Small intestine (tissue), 7 donors: ENCODE measurements at regions not wholly inside any gene's neighbourhood (a gene's known extent, or its start where the extent isn't known, plus 50 kb on each side); places are given as distances from the start of the nearest gene placed in this dataset.
A peak's percentile ranks its signal among the peaks of the same experiment; 100 is the strongest.

ENCODE experiments used
- DNase-seq, 2 donors: peaks; one replicate each; pipeline versions ENCODE4 v3.0.0 to v3.0.0-alpha.2; 2013
- FAIRE-seq: peaks from 2 replicates; lab custom pipeline; 2012; peaks lifted over from hg19 to GRCh38; lab: Jason Lieb, UNC
- H3K27ac ChIP-seq, 3 donors: one replicate each; pipeline ENCODE4 v1.5.1; 2013; ENCODE audit warnings: low read length in 2 of 3, mild to moderate bottlenecking in 2 of 3, control low read depth in 1 of 3, inconsistent platforms in 1 of 3, low read depth in 1 of 3, moderate library complexity in 1 of 3
- H3K27me3 ChIP-seq, 3 donors: one replicate each; pipeline ENCODE4 v1.6.1; 2013; ENCODE audit warnings: low read length in 3 of 3, inconsistent platforms in 1 of 3; ENCODE audit not compliant: control insufficient read depth in 3 of 3, insufficient read depth in 3 of 3
- H3K36me3 ChIP-seq, 3 donors: one replicate each; pipeline ENCODE4 v1.6.1; 2013; ENCODE audit warnings: low read length in 3 of 3, inconsistent platforms in 1 of 3, low read depth in 1 of 3, mild to moderate bottlenecking in 1 of 3, moderate library complexity in 1 of 3; ENCODE audit not compliant: control insufficient read depth in 3 of 3, insufficient read depth in 2 of 3
- H3K4me1 ChIP-seq, 3 donors: one replicate each; pipeline ENCODE4 v1.6.1; 2013; ENCODE audit warnings: low read length in 2 of 3, inconsistent platforms in 1 of 3, low read depth in 1 of 3, mild to moderate bottlenecking in 1 of 3, moderate library complexity in 1 of 3; ENCODE audit not compliant: control insufficient read depth in 3 of 3, insufficient read depth in 2 of 3
- H3K4me3 ChIP-seq, 3 donors: one replicate each; pipeline ENCODE4 v1.5.1; 2013; ENCODE audit warnings: low read length in 3 of 3, control low read depth in 1 of 3, inconsistent platforms in 1 of 3, low read depth in 1 of 3, mild to moderate bottlenecking in 1 of 3, moderate library complexity in 1 of 3
- H3K9me3 ChIP-seq, 2 donors: one replicate each; pipeline ENCODE4 v1.6.1; 2013; ENCODE audit warnings: low read depth in 1 of 2, low read length in 1 of 2; ENCODE audit not compliant: control insufficient read depth in 2 of 2, insufficient read depth in 1 of 2
- WGBS, 3 donors: extraction: QIAGEN DNeasy Blood & Tissue Kit; methylation state at CpG; one replicate each; pipeline ENCODE4 v1.1.7; 2013; 5-methylcytosine and 5-hydroxymethylcytosine counted together
- donor health status: healthy with polysubstance abuse.
- donor health status: control.
- donor health status: control.
- donor health status: Bipolar disorder and iron deficiency.
- donor health status: healthy.

DNA sequence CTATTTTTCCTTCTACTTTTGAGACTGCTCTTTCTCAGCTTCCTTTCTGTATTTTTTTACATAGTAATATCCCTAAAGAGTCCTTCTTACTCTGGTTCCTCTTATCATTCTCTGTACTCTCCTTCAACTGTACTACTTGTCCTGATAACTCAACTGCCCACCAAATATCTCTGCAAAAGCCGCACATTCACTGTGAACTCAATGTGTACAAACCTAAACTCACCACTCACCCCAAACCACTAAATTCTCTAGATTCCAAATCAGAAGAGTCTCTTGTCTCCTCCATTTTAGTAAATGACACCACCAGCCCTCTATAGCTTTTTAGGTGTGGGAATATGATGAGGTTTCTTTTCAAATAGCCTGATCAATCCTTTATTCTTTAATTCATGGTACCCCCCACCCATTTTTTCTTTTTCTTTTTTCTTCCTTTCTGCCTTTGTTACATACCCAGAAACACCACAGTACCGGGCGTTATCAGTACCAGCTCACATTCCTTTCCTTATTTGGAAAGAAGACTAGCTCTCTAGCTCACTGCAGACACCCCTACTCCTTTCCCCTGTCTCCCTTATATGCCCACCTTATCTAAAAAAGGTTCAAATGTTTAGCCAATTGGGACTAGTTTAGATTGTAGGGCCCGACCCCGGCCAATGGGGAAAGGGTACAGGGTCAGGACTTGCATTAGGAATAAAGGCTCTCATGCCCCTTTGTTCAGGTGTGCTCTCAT lies 63.1 kb upstream of the RANBP6 start:
- Histone ChIP-seq H3K27ac (no peak overlapping the region), H3K4me1 (peaks cover 0 to 2% (median 0%) of the 10 kb centered on the region in 3 donors), H3K9me3 (no peaks in the 10 kb centered on the region), H3K36me3 (no peaks in the 10 kb centered on the region), H3K27me3 (no peaks in the 10 kb centered on the region), H3K4me3 (no peak overlapping the region)
- FAIRE-seq (no peak), DNase-seq (no peak)
- 49 to 65% (median 62%) methylated on average over 5 of the region's 5 CpGs for WGBS, 3 donors

DNA sequence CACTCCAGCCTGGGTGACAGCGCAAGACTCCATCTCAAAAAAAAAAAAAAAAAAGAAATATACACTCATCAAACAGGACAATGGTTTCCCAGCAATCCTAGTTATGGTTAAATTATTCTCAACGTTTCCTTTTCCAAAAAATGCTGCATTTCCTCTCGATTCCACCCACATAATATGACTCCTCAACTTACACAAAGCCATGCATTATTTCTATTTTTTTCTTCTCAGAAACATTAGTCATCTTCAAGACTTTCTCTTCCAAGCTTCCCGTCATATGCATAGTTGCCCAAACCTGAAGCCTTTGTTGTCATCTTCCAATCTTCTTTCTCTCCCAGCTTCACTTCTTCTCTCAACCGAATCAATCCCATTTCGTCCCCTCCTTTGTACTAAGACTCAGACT lies 61.4 kb upstream of the RANBP6 start:
- Histone ChIP-seq H3K36me3 (no peaks in the 10 kb centered on the region), H3K9me3 (no peaks in the 10 kb centered on the region), H3K4me1 (peaks cover 0 to 2% (median 0%) of the 10 kb centered on the region in 3 donors), H3K27me3 (no peaks in the 10 kb centered on the region), H3K27ac (no peak overlapping the region), H3K4me3 (no peak overlapping the region)
- no peak for FAIRE-seq
- 73 to 87% (median 86%) methylated on average over 5 to 6 of the region's 6 CpGs for WGBS, 3 donors
- DNase-seq = no peak

DNA sequence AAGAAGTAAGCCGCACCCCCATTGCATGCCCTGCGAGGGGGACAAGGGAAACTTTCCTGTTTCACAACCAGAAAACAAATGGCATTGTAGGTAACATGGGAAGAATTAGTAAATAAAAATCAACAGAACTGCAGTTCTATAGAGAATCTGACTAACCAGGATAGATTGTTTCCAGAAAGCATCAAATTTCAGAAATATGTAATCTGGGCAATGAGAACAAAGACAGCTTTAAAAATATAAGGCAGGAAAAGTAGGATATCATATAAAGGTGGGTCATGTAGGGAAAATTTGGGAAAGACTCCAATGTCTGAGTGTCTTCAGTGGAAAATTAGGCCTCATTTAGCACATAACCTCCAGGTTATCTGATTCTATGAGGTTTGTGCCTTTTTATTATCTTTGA lies 58.3 kb upstream of the RANBP6 start:
- no peak overlapping the region for H3K27ac ChIP-seq
- no peaks in the 10 kb centered on the region for H3K4me1 ChIP-seq
- no peak overlapping the region for H3K4me3 ChIP-seq
- DNase-seq (no peak), FAIRE-seq (no peak)
- WGBS, 3 donors = 85 to 98% (median 92%) methylated on average over 2 of the region's 2 CpGs
- H3K36me3 ChIP-seq = no peaks in the 10 kb centered on the region
- no peaks in the 10 kb centered on the region for H3K9me3 ChIP-seq
- no peaks in the 10 kb centered on the region for H3K27me3 ChIP-seq

DNA sequence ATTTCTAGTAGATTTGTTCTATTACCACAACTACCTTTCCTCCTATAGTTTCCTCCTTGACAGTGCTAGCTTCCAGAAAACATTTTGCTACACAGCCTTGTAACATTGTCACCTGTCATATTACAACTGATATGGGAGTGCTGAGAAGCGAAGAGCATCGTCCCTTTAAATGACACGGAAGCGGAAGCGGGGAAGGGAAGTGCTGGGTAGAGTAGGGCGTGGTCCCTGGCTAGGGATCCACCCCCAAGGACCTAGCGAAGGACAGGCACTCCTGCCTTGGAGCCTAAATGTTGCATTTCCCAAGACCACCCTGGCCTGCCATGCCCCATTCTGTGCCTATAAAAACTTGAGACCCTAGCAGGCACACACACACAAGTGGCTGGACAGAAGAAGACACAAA lies 57.4 kb upstream of the RANBP6 start:
- H3K27ac ChIP-seq = no peak overlapping the region
- no peaks in the 10 kb centered on the region for H3K27me3 ChIP-seq
- FAIRE-seq (no peak), DNase-seq (no peak)
- H3K4me3 ChIP-seq = no peak overlapping the region
- H3K9me3 ChIP-seq = no peaks in the 10 kb centered on the region
- H3K4me1 ChIP-seq = no peaks in the 10 kb centered on the region
- 81 to 85% (median 81%) methylated on average over 7 of the region's 7 CpGs for WGBS, 3 donors
- no peaks in the 10 kb centered on the region for H3K36me3 ChIP-seq

DNA sequence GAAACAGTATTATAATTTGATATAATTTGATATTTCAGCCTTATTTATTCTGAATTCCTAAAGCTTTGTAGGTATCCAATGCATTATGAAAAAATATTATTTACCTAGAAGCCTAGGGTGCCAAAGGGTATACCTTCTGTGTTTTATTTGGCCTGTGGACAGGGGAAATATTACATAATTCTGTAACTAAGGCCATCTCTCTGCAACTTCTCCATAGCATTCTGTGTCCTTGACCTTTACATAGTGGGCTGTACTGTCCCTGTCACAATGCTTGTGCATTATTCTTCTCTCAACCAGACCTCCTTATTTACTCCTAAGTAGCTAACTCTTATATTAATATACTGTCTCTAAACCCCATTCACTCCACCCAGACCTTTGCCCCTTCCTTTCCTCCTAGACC lies 57.0 kb upstream of the RANBP6 start:
- Histone ChIP-seq H3K4me3 (no peak overlapping the region), H3K9me3 (no peaks in the 10 kb centered on the region), H3K36me3 (no peaks in the 10 kb centered on the region), H3K27me3 (no peaks in the 10 kb centered on the region), H3K27ac (no peak overlapping the region), H3K4me1 (no peaks in the 10 kb centered on the region)
- no peak for FAIRE-seq
- no peak for DNase-seq

DNA sequence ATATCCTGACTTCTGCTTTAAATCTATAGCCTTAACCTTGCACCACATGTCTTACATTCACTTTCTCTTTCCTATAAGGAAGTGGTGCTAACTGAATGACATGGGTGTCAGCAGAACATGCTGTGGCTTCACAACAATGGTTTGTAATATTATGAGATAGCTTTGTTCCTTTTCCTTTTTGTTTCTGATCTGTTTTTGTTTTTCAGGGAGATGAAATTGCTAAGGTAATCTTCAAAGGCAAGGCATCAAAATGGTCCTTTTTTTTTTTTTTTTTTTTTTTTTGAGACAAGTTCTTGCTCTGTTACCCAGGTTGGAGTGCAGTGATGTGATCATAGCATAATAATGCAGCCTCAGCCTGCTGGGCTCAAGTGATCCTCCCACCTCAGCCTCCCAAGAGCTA lies 53.6 kb upstream of the RANBP6 start:
- Histone ChIP-seq H3K27ac (peak overlapping the region in 2 of 3 donors; percentile 52), H3K27me3 (no peaks in the 10 kb centered on the region), H3K4me1 (no peaks in the 10 kb centered on the region), H3K9me3 (peaks cover 0 to 3% of the 10 kb centered on the region in 2 donors), H3K4me3 (no peak overlapping the region), H3K36me3 (no peaks in the 10 kb centered on the region)
- FAIRE-seq = peak; percentile 36
- peak; percentile 57 to 68 for DNase-seq

DNA sequence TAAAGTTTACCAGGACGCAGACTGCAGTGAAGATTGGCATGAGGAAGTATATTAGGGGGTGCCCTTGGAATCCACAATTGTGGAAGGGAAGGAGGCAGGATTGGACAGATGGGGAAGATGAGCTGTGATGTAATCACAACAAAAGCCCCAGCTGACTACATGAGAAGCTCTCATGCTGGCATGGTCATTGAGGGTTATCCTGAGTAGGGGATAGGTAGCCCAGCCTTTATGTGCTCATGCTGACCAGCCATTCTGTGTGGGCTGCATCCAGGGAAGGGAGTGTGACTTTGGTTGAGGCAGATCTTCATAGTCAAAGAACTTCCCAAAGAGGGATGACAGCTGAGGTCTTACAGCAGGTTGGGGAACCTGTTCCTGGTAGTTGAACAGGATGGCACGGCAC lies 52.0 kb upstream of the RANBP6 start:
- Histone ChIP-seq H3K27ac (no peak overlapping the region), H3K4me1 (no peaks in the 10 kb centered on the region), H3K4me3 (no peak overlapping the region), H3K9me3 (peaks cover 0 to 10% of the 10 kb centered on the region in 2 donors), H3K36me3 (no peaks in the 10 kb centered on the region), H3K27me3 (no peaks in the 10 kb centered on the region)
- 89 to 100% (median 92%) methylated on average over 2 of the region's 2 CpGs for WGBS, 3 donors
- FAIRE-seq = no peak
- no peak for DNase-seq
